HG02678 (cell line): ENCODE measurements at regions not wholly inside any gene's neighbourhood (a gene's known extent, or its start where the extent isn't known, plus 50 kb on each side); places are given as distances from the start of the nearest gene placed in this dataset.

Source experiments
- ATAC-seq: cut with Tn5 transposase; IDR thresholded peaks from one replicate; pipeline ENCODE4 v1.9.1; 2021; ENCODE audit warnings: mild to moderate bottlenecking, moderate library complexity; ENCODE audit not compliant: unreplicated experiment

DNA sequence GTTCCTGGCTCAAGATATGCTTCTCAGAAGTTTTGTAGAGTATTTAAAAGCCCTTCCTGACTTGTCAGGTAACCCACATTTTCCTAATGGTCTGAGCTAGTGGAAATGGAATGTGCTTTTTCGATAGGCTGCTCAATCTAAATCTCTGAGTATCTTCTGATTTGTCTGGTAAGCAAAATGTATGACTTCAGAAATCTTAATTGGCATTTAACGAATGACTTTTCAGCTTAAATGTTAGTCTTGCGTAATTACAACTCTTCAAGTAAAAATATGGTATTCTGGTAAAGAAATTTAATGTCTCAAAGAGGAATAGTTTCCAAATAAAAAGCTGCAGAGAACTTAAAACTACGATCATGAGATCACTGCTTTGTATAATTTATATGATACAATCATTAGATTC lies 379.1 kb downstream of the ANKRD50 start:
- no peak for ATAC-seq

GRCh38 chr4:124334119-124334518 lies 378.4 kb downstream of the ANKRD50 start:
- no peak for ATAC-seq

DNA sequence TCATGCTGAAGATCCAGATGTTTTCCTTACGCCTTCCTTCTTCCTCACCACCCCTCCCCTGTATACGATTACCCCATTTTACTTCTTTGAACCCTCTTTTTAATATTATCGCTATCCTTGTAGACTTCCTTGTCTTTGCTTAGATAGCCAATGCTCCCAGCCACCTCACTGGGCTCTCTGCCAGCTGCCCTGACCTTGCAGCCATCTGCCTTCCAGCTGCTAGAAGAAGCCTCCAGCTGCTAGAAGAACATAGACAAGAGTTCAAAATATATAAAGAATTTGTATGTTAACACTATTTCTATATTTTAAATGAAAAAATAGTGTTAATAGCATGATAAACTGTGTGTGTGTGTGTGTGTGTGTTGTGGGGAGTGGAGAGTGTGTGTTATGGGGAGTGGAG lies 374.7 kb downstream of the ANKRD50 start:
- no peak for ATAC-seq

- no peak for ATAC-seq
These were observed 368.8 kb downstream of the ANKRD50 start for GRCh38 chr4:124343661-124344171.

GRCh38 chr4:124372916-124373315 lies 339.6 kb downstream of the ANKRD50 start:
- ATAC-seq: no peak

GRCh38 chr4:124386163-124386562 lies 326.4 kb downstream of the ANKRD50 start:
- ATAC-seq: no peak

DNA sequence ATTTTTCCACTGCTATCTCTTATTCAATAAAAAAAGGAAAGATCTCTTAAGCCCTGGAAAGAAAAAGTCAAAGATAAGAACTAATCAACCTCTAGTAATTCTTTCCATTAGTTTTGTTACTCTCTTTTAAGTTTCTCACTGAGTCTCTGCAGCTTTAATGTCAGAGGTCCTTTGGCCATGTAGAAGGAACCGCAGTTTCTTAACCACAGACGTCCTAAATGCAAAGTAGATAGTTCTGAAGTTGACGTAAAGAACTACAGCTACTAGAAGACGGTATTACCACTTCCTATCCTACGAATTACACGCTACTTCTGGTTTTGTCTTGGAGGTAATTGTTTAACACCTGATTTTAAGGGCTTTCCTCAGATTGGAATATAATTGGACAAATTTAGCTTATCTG lies 325.9 kb downstream of the ANKRD50 start:
- ATAC-seq: no peak

DNA sequence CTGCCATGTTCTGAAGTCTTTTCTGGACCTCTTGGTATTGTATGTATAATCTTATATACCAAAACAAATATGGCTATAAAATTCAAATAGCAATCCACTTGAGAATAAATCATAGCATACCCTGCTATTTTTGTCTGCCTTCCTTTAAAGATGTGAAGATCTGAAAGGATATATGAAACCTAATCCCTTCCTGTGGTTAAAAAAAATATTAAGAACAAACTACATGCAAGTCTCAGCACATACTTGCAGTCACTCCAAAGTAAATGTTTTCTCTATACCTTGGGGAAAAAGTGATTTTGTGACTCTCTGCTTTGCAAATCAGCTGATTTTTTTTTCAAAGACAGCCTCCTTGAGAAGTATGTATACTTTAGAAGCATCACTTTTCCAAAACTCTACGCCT lies 322.9 kb downstream of the ANKRD50 start:
- ATAC-seq: no peak

DNA sequence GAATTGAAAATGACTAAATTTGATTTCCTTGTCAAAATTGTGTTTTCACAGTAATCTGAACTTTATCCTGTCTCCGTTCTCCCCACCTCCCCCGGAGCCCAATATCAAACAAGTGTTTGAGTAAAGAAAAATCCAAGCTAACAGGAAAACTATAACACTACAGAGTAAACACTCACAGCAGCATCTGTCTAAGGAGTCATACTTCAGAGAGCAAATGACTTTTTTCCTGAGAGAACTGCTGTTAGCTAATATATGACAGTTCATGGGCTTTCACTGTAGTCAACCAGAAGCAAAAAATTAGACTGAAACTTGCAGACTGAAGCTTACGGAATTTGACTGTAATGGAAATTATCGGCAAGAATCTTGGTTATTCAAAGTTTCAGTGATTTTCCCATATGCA lies 321.7 kb downstream of the ANKRD50 start:
- no peak for ATAC-seq

GRCh38 chr4:124396333-124396732 lies 316.2 kb downstream of the ANKRD50 start:
- ATAC-seq: no peak

GRCh38 chr4:124401606-124402005 lies 310.9 kb downstream of the ANKRD50 start:
- no peak for ATAC-seq

- ATAC-seq: no peak
These were observed 303.5 kb downstream of the ANKRD50 start for GRCh38 chr4:124409044-124409443.

DNA sequence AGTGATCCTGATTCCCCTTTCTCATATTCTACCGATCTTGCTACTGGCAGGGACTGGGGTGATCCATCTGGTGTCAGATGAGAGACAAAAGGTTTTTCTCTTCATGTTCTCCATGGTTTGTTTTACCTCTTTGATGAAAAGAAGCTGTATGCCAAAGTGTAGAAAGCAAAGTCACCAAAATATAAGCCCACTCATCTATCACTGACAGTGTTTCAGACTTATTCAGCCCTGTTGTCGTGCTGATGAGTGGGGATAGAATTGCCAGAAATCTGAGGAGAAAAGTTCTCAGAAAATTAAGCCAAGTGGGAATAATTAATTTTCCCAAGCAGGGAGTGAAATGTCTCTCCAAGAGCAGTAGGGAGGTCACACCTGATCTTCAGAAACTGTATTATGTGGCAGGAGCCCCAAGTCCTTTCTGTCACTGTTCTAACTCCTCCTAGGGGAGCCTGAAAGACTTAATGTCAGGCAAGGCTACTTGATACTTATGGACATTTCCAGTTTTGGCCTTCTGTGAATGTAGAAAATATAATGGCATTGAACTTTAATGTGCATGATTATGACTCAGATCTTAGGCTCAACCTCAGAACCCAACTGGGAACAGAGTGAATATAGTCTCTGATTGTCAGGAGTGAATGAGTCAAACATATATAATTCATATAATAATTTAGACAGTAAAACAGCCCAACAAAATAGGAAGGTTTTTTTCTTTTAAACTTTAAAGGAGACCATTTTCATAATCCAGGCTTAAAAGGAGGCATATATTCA lies 298.1 kb downstream of the ANKRD50 start:
- no peak for ATAC-seq

DNA sequence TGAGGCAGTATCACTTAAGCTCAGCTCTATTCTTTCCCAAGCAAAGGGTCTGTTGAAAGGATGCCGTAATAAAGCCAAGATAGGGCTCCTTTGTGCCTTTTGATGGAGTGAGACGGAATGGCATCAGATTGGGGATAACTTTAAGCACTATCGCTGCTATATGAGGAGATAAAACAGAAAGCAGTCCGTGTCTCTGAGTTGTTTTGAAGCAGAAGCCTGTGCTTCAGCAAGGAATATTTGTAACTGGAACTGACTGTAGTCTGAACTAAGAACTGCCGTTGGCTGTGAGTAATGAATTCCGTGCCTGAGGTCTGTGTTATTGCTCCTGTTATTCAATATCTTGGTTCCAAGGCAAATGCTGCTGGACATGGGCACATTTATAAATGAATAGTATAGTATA lies 297.4 kb downstream of the ANKRD50 start:
- ATAC-seq: no peak

DNA sequence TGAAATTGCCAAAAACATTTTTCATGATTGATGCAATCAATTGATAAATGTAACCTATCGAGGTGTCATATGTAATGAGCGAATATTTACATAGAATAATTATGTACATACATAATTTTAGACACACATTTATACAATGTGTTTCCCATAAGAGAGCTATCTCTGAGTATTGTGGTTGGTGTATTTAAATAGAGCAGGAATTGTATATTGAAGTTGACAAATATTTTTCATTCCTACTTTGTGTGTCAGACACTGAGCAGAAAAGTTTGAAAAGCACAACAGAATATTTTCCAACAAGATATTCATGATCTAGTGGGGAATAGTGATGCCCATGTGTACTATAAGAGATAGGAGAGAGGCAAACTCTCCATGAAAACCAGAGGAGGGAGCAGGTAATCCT lies 295.2 kb downstream of the ANKRD50 start:
- ATAC-seq: no peak

DNA sequence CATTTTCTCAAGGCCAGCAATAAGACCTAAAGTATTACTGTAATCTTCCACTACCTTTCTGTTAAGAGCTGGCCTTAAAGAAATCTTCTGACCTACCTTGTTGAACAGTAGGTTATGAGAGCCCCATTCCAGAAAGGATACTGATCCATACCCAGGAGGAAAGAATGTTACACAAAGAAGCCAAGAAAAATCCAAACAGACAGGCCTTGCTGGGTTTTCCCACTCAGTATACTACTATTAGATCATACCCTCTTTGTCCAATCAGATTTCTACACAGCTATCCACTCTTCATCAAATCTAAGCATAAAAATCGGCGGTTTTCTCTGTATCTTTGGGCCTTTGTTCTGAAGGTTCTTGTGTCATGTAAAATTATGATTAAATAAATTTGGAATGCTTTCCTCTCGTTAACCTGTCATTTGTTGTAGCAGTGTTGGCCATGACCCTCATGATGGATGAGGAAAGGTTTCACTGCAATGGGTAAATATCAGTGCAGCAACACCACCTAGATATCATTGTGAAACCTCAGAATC lies 292.3 kb downstream of the ANKRD50 start:
- ATAC-seq: no peak

- no peak for ATAC-seq
These were observed 289.4 kb downstream of the ANKRD50 start for GRCh38 chr4:124423160-124423559.

- no peak for ATAC-seq
These were observed 286.3 kb downstream of the ANKRD50 start for GRCh38 chr4:124426279-124426678.

DNA sequence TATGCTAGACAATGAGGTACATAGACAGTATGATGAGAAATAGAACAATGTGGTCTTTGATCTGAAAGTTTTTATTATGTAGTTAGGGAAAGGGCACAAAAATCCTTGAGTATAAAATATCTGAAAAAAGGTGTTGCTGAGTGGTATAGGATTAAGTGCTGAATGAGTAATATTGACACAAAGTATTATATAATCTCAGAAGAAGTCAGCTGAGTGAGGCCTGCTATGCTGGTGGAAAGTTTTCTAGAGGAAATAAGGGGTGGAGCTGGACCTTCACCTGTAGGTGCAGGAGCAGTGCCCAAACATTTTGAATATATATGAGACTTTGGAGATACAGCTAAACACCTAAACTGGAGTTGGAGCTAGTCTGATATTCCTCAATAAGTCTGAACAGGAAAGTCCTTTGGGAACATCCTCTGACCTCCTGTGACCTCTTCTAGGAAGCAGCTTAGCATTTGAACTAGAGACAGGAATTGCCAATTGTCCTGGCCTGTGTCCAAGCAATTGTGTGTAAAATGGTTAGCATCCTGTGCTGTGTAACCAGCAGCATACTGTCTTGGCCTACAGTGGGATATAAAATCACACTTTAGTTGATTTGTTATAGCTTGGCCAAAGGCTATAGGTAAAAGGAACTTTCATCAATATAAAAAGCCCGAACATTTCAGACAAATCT lies 285.3 kb downstream of the ANKRD50 start:
- ATAC-seq: no peak

- no peak for ATAC-seq
These were observed 283.9 kb downstream of the ANKRD50 start for GRCh38 chr4:124428648-124429047.

DNA sequence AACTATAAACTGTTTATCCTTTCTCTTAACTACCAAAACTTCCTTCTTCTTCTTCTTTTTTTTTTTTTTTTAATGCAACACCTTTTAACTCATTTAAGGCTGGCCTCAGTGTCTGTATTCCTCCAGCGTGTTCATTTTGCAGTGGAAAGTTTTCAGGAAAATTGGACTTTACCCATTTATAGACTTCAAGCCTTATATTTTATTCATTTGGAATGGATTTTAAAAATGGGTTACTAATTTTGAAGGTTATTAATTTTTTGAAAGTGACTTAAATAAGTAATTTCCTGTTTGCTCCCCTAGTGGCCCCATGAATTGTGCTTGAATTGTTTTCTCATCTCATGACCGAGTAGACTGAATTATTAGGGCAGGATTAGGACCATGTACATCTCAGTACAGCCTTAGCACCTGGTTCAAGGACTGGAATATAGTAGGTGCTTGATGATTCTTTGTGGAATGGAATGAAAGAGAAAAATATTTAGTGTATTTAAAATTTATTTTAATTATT lies 282.7 kb downstream of the ANKRD50 start:
- no peak for ATAC-seq

DNA sequence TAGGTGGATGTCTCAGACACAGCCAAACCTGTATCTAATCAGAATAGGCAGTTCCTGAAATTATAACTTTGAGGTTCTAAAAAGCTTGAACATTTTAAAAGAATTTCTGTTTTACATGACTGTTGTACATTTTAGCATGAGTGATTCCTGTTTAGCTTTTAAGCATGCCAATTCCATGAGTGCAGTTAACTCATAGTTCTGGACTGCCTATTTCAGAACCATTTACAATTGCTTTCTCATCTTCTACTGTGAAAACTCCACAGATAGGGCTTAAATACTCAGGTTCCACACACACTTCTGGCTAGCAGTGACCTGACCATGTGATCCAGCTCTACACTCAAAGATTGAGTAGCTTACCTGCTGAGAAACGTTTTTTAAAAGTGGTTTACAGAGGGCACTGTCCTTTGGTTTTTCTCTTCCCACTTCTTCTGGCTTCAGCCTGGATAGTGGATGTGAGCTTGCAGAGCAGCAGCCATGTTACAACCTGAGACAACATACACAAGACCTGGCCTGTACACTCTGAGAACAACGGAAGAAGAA lies 280.8 kb downstream of the ANKRD50 start:
- no peak for ATAC-seq
